A673 (cell line): ENCODE measurements at regions not wholly inside any gene's neighbourhood (a gene's known extent, or its start where the extent isn't known, plus 50 kb on each side); places are given as distances from the start of the nearest gene placed in this dataset.

Source experiments
- CTCF ChIP-seq: fragments of 300-800, 200-600 bp; sonication (generic); conservative IDR thresholded peaks from 2 replicates; pipeline ENCODE4 v1.5.1; 2017; ENCODE audit warnings: low read depth, mild to moderate bottlenecking, antibody characterized with exemption, low read length, moderate library complexity, mixed read lengths
- EZH2 ChIP-seq: fragments of 200-600 bp; sonication (generic); IDR thresholded peaks from 2 replicates; pipeline ENCODE4 v1.6.1; 2017; ENCODE audit warnings: borderline replicate concordance, low read depth, mild to moderate bottlenecking, mixed read lengths, antibody characterized with exemption, low read length; ENCODE audit not compliant: poor library complexity, severe bottlenecking

GRCh38 chr2:21620771-21621170, 497.0 kb downstream of the TDRD15 start:
- TF ChIP-seq CTCF = no peak
- no peak for TF ChIP-seq EZH2
